Psoas muscle (tissue), 7 donors: ENCODE measurements at regions not wholly inside any gene's neighbourhood (a gene's known extent, or its start where the extent isn't known, plus 50 kb on each side); places are given as distances from the start of the nearest gene placed in this dataset.

ENCODE experiments used
- ATAC-seq, 4 donors: fragments of 200-7000 bp; cut with Tn5 transposase; one replicate each; pipeline ENCODE4 v1.9.1; 2020; ENCODE audit warnings: moderate library complexity in 3 of 4, mild to moderate bottlenecking in 2 of 4
- DNase-seq, 2 donors: peaks; one replicate each; pipeline ENCODE4 v3.0.0-alpha.2; 2020
- H3K27ac ChIP-seq: fragments of 200-600 bp; one replicate; pipeline ENCODE4 v1.8.0; 2022
- H3K27me3 ChIP-seq, 3 donors: fragments of 200-600 bp in 1 of 3; one replicate each; pipeline versions ENCODE4 v1.6.1 to v1.8.0; 2013 to 2022; ENCODE audit warnings: low read length in 2 of 3, mild to moderate bottlenecking in 2 of 3, moderate library complexity in 1 of 3; ENCODE audit not compliant: insufficient read depth in 3 of 3
- H3K36me3 ChIP-seq, 2 donors: fragments of 200-600 bp in 1 of 2; one replicate each; pipeline versions ENCODE4 v1.6.1 to v1.8.0; 2013 to 2022; ENCODE audit warnings: low read depth in 1 of 2, mild to moderate bottlenecking in 1 of 2, moderate library complexity in 1 of 2; ENCODE audit not compliant: insufficient read depth in 1 of 2
- H3K4me1 ChIP-seq: fragments of 200-600 bp; one replicate; pipeline ENCODE4 v1.8.0; 2022
- H3K4me3 ChIP-seq: fragments of 200-600 bp; one replicate; pipeline ENCODE4 v1.8.0; 2022; ENCODE audit warnings: mild to moderate bottlenecking
- H3K9me3 ChIP-seq: fragments of 200-600 bp; one replicate; pipeline ENCODE4 v1.8.0; 2022
- WGBS, 3 donors: extraction: QIAGEN DNeasy Blood & Tissue Kit; methylation state at CpG; one replicate each; pipeline versions ENCODE4 v1.1.6 to v1.1.7; 2013; 5-methylcytosine and 5-hydroxymethylcytosine counted together
- intact Hi-C, 2 donors: fragments of 100-400 bp; cut with DNase I; formaldehyde crosslinking; loops; one replicate each; pipeline versions ENCODE4 v1.11.0 to v1.14.2; 2022
- TF ChIP-seq, protein P1 (sequence below): fragments of 200-600 bp; IDR thresholded peaks from one replicate; pipeline ENCODE4 v1.8.0; 2022; ENCODE audit warnings: antibody characterized with exemption
- donor health status: healthy with polysubstance abuse.
- donor health status: DM: no; HTN: no; CAD: no; lungs with moderate emphysema.
- donor health status: Bipolar disorder and iron deficiency.
- donor health status: healthy.
- donor health status: DM: yes; HTN: yes; CAD: no.
- donor health status: DM: no; HTN: no; CAD: no.
- donor health status: DM: yes; HTN: yes; CAD: no.

DNA sequence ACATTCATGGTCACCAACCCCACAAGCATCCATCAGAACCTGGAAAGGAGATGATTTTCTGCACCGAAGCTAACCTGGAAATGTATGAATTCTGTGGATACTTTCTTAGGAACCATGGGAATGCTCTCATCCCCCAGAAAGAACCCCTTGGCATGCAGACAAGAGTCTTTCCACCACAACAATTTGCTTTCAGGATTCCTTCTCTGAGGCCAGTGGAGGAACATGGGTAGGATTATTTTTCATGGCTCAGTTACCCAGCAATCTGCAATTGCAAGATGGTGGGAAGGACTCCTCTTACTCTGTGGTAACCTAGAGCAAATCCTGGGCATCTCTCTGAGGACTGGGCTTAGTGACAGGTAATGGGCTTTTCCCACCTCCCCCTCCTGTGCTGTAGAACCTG, 131.9 kb upstream of the MSX1 start:
- Histone ChIP-seq H3K27me3 (peaks cover 0 to 2% (median 0%) of the 10 kb centered on the region in 3 donors), H3K4me3 (no peak overlapping the region), H3K9me3 (peaks cover 7% of the 10 kb centered on the region), H3K27ac (no peak overlapping the region), H3K4me1 (no peaks in the 10 kb centered on the region), H3K36me3 (no peaks in the 10 kb centered on the region)
- TF ChIP-seq, protein P1, sequence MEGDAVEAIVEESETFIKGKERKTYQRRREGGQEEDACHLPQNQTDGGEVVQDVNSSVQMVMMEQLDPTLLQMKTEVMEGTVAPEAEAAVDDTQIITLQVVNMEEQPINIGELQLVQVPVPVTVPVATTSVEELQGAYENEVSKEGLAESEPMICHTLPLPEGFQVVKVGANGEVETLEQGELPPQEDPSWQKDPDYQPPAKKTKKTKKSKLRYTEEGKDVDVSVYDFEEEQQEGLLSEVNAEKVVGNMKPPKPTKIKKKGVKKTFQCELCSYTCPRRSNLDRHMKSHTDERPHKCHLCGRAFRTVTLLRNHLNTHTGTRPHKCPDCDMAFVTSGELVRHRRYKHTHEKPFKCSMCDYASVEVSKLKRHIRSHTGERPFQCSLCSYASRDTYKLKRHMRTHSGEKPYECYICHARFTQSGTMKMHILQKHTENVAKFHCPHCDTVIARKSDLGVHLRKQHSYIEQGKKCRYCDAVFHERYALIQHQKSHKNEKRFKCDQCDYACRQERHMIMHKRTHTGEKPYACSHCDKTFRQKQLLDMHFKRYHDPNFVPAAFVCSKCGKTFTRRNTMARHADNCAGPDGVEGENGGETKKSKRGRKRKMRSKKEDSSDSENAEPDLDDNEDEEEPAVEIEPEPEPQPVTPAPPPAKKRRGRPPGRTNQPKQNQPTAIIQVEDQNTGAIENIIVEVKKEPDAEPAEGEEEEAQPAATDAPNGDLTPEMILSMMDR: no peak
- intact Hi-C loops: no loop called here
- DNase-seq: no peak
- WGBS, 3 donors: 82 to 86% (median 85%) methylated on average over 1 of the region's 1 CpG
- ATAC-seq: no peak

DNA sequence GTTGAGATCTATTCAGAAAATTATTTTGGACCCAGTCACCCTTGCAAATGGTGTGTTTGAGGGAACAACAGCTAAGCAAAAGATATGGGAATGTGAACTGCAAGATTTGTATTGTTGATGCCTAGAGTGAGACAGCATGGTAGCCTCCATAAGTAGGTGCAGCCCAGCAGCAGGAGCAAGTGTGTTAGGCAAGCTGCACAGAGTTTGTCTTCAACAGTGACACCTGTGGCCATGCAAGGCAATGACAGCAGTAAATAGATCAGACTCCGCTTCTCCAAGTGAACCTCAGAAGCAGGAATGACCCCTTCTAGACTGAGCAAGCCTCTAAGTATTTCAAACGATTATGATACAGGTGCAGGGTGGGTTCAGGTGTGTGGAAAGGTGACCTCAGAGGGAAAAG, 133.4 kb upstream of the MSX1 start:
- DNase-seq (no peak), ATAC-seq (no peak)
- TF ChIP-seq, protein P1: no peak
- Histone ChIP-seq H3K4me3 (no peak overlapping the region), H3K9me3 (peaks cover 7% of the 10 kb centered on the region), H3K36me3 (no peaks in the 10 kb centered on the region), H3K27ac (no peak overlapping the region), H3K4me1 (no peaks in the 10 kb centered on the region), H3K27me3 (peaks cover 0 to 2% (median 0%) of the 10 kb centered on the region in 3 donors)
- intact Hi-C loops: no loop called here
- 82 to 92% (median 88%) methylated on average over 2 of the region's 2 CpGs for WGBS, 3 donors

DNA sequence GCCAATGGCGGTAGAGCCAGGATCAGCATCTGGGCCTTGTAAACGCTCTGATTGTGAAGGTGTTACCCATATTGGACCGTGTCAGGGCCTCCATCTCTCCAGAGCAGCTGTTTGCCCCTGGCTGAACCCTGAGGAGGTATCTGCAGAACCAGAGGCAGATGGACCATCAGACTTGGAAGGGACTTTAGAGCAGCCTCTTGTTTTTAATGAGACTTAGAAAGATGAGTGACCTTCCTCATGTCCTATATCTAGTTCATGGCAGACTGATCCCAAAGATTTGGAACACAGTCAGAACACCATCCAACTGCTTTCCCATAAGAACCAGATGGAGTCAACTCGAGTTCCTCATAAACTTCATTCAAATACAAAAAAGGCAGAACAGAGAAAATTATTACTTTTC, 135.1 kb upstream of the MSX1 start:
- Histone ChIP-seq H3K27ac (no peak overlapping the region), H3K27me3 (peaks cover 0 to 2% (median 0%) of the 10 kb centered on the region in 3 donors), H3K36me3 (no peaks in the 10 kb centered on the region), H3K4me1 (no peaks in the 10 kb centered on the region), H3K4me3 (no peak overlapping the region), H3K9me3 (peaks cover 7% of the 10 kb centered on the region)
- DNase-seq: no peak
- no peak for ATAC-seq
- 68 to 71% (median 69%) methylated on average over 4 of the region's 4 CpGs for WGBS, 3 donors
- intact Hi-C loops: no loop called here
- TF ChIP-seq, protein P1: no peak

DNA sequence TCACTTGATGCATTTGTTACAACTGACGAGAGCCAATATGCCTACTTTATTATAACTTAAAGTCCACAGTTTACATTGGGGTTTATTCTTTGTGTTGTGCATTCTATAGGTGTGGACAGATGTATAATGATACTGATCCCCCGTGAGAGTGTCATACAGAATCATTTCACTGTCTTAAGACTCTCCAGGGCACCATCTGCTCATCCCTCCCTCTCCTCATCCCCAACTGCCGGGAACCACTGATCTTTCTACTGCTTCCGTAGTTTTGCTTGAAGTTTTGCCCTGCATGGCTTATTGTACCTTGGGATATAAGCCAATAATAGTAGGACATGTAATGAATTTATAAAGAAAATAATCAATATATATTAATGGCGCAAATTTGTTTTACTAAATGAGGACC, 137.8 kb upstream of the MSX1 start:
- intact Hi-C loops: no loop called here
- H3K4me1 ChIP-seq: no peaks in the 10 kb centered on the region

DNA sequence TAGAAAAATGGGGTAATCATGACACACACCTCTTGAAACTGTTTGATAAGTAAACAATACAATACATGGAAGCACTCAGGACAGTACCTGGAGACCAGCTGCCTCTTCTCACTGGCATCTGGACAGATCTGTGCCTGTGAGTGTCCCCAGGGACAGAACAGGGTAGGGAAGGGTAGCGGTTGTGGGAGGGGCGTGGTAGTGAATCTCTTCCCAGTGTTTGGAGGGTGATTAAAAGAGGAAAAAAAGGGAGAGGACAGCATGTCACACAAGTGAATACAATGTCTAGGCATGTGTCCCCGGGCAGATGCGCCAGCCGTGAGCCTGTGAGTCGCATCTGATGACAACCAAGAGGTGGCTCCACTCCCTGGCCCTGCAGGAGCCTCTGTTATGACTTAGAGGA, 138.8 kb upstream of the MSX1 start:
- H3K27me3 ChIP-seq: no peaks in the 10 kb centered on the region
- no peaks in the 10 kb centered on the region for H3K4me1 ChIP-seq
- TF ChIP-seq, protein P1: no peak
- no peak overlapping the region for H3K4me3 ChIP-seq
- 56 to 82% (median 73%) methylated on average over 6 of the region's 6 CpGs for WGBS, 3 donors
- ATAC-seq: no peak
- no peak overlapping the region for H3K27ac ChIP-seq
- peaks cover under 1% of the 10 kb centered on the region for H3K9me3 ChIP-seq
- DNase-seq: no peak
- intact Hi-C loops: no loop called here
- H3K36me3 ChIP-seq: no peaks in the 10 kb centered on the region

More for the DNA sequence above, 137.8 kb upstream of the MSX1 start:
- TF ChIP-seq, protein P1: no peak
- DNase-seq: no peak
- Histone ChIP-seq H3K36me3 (no peaks in the 10 kb centered on the region), H3K27me3 (no peaks in the 10 kb centered on the region), H3K4me3 (no peak overlapping the region), H3K9me3 (peaks cover 7% of the 10 kb centered on the region), H3K27ac (no peak overlapping the region)
- ATAC-seq: no peak
- WGBS, 3 donors: 85 to 87% (median 85%) methylated on average over 5 of the region's 5 CpGs
